Dermis blood vessel endothelial cell (primary cell): ENCODE measurements at regions not wholly inside any gene's neighbourhood (a gene's known extent, or its start where the extent isn't known, plus 50 kb on each side); places are given as distances from the start of the nearest gene placed in this dataset.

Experiments
- DNase-seq: peaks from one replicate; pipeline ENCODE4 v3.0.0; 2010

DNA sequence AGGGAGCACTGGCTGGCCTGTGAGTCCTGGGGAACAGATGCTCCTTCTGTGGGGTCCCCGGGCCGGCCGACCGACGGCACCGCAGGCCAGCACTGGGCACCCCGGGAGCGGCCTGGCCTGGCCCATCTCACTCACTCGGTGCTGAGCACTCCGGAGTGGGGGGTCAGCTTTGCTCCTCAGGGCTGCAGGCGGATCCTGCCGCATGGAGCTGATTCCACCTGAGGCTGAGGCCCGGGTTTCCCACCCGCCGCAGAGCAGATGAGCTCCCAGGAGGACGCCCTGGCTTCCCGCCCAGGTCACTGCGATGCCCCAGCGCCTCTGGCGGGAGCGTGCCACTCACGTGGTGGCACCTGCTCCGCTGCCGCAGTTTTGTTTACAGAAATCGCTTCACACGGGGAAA, 418.6 kb downstream of the GALR1 start:
- no peak for DNase-seq

DNA sequence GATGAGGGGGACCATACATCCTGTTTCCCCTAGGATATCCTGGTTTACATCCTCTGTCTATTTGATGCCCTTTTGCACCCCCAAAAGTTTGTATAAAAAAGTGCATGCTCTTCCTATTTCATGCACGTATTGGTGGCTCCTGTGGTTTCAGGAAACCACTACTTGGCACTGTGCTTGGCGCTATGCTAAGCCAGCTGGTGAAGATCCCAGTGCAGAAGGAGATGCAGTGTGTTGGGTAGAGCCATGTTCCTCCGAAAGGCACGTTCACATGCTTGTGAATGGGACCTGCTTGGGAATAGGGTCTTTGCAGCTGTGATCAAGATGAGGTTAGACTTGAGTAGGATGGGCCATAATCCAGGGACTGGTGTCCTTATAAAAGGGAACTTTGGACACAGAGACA, 419.7 kb downstream of the GALR1 start:
- no peak for DNase-seq

DNA sequence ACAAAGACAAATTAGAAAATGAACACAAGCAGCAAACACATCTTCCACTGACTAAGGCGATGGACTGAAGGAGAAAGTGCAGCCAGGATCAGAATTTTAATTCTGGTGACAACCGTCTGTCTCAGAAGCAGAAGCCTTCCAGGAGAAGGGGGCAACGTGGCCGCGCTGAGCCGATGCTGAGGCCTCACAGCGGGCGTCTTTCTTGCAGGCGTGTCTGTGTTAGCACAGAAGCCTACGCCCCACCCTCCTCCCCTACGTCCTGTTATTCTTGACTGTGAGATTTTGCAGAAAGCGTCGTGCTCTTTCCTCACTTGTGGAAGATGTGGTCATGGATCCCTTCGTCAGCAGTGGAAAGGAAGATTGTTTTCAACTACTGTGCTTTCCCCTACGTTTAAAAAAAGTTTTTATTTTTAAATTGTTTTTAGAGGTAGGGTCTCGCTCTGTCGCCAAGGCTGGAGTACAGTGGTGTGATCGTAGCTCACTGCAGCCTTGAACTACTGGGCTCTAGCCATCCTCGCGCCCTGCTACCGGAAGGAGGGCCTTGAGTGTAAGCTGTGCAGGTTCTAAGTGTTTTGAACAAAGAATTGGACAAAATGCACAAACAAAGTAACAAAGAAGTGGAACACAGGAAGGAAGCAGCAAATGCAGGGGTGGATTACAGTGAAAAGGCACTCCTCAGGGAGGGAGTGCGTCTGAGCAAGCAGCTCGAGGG, 422.0 kb downstream of the GALR1 start:
- no peak for DNase-seq

DNA sequence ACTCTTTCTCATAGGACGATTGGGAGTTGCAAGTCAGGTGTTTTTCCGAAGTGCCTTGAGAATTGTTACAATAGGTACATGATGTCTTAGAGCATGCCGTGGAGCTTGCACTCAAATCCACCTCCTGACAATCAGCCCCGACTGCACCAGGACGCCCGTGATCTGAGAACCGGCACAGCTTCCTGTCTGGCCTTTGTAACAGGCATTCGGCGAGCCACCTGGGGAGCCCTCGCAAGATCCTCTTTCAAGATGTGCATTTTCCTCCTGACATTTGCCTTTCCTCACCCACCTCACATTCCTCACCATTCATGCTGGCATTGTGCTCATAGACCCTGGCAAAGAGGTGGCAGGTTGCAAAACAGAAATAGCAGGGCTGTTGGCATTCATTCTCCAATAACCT, 427.3 kb downstream of the GALR1 start:
- no peak for DNase-seq

DNA sequence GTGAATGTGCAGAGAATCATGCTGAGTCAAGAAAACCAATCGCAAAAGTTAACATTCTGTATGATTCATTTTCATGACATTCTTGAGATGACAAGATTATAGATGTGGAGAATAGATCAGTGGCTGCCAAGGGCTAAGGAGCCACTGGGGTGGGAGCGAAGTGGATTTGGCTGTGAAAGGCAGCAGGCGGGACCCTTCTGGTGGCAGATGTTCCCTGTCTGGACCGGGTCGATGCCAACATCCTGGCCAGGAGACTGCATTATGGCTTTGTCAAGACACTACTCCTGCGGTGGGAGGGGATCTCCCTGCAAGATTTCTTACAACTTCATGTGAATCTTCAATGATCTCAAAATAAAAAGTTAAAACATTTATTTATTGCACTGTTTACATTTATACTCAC, 427.9 kb downstream of the GALR1 start:
- DNase-seq: no peak

DNA sequence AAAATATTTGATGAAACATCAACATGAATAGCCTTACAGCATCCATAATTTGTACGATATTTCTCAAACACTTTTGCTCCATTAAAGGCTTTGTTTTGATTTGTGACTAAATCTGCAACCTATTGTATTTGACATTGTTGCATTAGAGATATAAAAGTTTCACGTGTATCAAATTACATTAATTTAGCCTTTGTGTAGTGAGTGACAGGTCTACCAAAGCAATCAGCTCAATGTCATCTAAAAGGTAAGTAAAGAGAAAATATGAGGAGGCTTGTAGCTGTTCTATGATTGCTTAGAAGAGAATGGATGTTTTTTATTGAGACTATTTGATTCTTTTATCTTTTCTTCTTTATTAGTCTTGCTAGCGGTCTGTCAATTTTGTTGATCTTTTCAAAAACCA, 430.2 kb downstream of the GALR1 start:
- no peak for DNase-seq

DNA sequence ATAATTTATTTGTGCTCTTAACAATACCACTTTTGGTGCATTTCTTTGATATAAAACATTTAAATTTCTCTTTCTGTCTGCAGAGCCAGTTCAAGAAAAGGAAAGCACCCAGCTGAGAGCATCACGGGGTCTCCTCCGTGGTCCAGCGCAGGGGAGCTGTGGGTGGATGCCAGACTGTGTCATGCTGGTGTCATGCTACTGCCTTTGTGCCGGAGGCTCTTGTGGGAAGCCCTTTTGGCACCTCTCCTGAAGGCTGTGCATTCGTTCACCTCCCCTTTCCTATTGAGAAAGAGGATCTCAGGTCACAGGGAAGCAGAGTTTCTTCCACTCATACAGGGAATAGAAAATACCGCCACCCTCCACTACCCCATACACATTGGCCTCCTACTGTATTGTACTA, 450.4 kb downstream of the GALR1 start:
- DNase-seq: no peak

DNA sequence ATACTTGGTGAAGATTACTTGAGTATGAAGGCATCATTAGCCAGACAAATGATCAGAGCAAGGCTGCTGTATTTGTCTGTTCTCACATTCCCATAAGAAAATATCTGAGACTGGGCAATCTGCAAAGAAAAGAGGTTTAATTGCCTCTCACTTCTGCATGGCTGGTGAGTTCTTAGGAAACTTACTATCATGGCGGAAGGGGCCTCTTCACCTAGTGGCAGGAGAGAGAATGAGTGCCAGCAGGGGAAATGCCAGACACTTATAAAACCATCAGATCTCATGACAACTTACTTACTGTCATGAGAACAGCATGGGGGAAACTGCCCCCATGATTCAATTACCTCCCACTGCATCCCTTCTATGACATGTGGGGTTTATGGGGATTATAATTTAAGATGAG, 452.3 kb downstream of the GALR1 start:
- DNase-seq: no peak

DNA sequence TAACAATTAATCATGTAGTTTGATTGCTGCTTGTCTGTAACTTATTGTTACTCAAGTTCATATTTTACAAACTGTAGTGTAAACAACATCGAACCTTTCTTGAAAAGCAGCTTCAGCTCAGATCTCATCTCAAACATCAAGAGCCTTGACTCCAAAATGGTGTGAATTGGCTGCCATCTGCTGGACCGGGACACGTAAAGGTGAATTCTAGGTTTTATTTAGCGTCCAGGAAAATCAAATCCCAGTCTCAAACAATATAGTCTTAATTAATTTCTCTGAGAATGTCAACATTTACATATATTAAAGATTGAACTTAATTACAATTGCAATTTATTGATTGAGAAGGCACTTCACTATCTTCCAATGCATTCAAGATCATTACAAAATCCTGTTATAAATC, 453.0 kb downstream of the GALR1 start:
- peak; percentile 3 for DNase-seq

DNA sequence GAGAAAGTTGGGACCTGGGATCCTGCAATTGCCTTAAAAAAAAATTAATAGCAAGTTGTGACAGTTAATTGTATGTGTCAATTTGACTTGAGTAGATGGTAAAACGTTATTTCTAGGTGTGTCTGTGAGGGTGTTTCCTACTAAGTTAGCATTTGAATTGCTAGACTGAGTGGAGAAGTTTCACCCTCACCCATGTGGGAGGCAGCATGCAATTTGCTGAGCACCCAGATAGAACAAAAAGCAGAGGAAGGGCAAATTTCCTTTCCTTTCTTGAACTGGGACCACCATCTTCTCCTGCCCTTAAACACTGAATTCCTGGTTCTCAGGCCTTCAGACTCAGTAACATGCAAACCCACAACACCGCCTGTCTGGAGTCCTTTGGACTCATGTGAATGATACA, 455.7 kb downstream of the GALR1 start:
- no peak for DNase-seq

DNA sequence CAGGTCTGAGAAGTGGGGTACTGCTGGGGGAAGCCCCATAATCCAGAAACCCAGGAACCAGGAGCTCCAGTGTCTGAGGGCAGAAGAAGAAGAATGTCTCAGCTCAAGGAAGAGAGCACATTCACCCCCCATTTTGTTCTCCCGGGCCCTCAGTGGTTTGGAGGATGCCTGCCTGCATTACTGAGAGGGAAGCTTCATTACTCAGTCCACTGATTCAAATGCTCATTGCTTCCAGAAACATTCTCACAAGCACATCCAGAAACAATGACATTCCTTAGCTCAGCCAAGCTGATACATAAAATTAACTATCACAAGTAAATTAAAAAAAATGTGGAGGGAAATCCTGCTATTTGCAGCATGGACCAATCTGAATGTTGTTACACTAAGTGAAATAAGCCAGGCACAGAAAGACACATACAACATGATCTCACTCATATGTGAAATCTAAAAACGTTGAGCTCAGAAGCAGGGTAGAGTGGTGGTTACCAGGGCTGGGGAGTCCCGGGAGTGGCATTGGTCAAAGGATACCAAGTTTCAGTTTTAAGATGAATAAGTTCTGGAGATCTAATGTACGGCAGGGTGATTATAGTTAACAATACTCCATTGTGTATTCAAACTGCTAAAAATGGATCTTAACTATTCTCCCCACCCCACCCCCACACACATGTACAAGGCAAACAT, 459.3 kb downstream of the GALR1 start:
- no peak for DNase-seq

DNA sequence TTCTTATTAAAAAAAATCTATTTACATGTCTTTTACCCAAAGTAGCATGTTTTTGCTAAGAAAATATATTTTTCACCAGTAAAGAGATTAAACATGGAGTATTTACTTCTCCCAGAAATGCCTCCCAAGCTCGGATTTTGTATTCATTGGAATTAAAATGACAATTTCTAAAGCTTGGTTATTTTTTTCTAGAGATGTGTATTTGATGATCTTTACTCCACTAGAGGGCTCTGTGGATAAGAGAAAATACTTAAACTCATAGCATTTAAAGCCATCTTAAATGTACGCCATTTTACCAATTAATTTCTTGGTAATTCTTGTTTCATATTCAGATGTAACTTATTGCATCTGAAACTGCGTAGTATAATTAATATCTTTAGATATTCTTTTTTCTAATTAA, 461.4 kb downstream of the GALR1 start:
- no peak for DNase-seq

DNA sequence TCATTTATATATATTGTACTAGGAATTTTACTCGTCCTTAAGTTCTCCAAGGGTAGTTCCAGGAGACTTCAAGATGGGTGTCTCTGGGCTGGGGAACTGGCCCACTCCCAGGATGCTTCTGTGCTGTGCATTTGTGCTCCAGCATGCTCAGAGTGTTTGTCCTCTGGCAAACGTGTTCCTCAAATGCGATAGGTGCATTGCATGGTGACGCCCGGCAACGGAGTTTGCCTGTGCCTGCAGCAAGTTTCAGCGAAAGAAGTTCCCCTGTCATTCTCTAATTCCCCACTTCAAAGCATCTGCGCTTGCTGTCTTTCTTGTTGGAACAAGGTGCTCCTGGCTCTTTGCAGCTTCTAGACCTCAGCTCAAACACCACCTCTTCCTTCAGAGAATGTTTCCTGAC, 465.1 kb downstream of the GALR1 start:
- no peak for DNase-seq

DNA sequence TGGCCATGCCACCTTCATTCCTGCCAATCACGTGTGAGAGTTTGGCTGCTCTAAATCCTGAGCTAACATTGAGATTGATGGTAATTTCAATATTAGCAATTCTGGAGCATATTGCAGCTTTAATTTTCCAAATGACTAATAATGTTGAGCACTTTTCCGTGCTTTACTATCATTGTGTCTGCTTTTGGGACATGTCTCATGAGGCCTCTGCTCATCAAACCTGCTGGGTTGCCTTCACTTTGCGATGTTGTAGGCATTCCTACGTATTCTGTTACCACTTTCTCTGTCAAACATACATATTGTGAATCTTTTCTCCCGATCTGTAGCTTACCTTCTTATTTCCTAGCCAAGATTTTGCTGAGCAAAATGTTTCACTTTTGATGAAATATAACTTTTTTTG, 466.6 kb downstream of the GALR1 start:
- DNase-seq: no peak

DNA sequence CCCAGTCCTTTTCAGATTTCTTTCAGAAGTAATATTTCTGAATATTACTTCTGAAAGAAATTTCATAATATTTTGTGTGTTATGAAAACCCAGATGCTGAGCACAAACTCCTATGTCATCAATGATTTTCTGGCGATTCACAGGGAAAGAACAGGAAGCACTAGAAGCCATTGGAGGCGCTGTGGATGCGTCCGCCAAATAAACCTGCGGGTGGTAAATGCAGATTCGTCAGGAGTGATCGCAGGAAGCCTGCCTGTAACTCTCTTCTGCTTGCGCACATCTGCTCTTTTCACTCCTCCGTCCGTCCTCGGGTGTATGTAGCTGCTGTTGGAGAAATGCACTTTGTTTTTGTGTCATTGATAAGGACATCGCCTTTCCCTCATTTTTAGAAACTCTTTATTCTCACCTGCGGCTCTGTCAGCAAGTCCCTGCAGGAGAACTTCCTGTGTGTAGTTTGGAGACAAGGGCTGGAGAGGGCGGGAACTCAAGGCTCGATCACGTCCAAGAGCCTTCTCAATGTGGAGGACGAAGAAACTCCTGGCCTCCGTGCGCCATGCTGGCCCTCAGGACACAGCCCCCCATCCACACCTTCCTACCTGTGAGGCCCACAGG, 483.8 kb downstream of the GALR1 start:
- no peak for DNase-seq

DNA sequence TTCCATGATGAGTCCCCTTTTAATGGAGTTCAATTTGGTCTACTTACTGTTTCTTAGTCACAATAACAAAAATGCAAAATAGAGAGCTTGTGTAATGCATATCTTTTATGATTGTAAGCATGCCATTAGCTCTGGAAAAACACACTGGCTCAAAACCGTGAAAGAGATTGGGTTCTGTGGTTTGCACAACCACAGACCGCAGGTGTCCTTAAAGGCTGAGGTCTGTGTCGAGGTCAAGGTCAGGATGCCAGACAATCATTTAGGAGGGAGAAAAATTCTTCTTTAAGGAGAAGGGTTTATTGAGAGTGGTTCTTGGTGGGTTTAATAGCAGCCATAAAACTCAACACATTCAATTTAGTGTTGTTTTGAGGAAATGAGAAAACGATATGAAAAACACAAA, 487.2 kb downstream of the GALR1 start:
- no peak for DNase-seq

DNA sequence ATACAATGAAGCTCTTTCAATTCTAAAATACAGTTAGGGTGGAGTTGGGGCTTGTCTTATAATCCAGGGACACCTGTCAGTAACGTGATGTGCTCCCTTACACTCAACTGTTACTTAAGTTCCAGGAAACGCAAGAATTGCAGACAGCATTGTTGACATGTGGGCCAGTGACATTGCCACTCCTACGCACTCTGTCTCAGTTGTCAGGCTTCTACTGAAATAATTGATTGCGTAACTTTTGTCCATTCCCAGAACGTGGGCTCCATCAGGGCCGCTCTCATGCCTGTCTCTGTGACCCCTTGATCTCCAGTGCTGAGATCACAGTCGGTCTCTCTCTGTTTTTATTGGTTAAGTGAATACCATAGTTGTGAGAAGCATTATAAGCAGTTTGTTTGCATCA, 487.8 kb downstream of the GALR1 start:
- DNase-seq: no peak

DNA sequence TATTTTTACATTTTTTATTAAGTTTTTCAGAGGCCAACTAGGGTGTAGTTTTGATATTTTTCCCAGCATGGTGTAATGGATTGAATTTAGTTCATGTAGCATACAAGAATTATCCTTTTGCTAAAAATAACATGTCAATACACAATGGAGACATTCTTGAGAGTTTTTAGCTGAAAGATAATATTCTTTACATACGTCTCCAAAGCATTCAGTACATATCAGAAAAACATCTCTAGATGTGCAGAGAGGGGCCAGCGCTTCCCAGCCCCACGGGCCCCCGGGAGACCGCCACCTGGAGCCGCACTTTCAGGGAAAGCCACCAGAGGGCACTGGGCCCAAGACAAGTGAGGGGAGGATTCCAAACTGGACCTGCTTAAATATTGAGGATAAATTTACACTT, 499.4 kb downstream of the GALR1 start:
- no peak for DNase-seq

DNA sequence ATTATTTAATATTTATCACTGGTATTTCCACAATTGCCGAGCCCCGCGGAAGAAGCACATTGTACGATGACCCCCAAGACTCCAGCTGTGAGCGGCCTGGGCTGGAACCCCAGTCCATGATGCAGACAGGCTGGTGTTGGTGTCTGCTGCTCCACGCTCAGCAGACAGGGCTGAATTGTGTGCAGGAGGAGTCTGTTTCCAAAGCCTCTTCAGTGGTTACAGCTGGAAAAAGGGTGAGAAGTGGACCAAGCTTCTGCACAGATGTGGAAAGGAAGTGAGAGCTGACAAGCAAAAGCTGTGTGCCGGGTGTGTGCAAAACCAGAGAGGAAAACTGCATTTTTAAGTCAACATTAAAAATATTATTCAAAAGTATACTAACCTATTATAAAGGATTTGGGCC, 500.4 kb downstream of the GALR1 start:
- no peak for DNase-seq

DNA sequence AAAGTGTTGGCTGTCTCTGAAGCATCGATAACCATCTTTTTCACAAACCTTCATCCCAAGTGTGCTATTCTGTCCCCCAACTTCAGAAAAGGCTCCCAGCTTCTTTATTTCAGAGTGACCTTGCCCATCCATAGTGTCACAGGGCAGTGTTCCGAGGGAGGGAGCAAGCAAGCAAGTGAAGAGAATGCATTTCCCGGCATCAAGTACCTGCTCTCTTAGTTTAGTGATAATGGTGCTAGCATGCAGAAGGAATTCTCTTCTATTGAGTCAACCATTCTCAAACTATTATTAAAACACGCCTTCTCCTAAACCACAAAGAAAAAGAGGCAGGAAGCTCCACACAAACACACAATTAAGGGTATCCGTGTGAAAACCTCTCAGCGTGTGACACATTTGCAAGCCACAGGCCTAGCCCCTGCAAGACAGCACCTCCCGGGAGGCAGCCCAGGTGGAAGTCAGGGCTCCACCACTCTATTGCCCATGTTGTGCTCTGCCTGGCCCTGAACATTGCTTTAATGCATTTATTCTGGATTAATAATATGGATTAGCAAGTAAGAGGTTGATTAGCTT, 504.9 kb downstream of the GALR1 start:
- DNase-seq: no peak

DNA sequence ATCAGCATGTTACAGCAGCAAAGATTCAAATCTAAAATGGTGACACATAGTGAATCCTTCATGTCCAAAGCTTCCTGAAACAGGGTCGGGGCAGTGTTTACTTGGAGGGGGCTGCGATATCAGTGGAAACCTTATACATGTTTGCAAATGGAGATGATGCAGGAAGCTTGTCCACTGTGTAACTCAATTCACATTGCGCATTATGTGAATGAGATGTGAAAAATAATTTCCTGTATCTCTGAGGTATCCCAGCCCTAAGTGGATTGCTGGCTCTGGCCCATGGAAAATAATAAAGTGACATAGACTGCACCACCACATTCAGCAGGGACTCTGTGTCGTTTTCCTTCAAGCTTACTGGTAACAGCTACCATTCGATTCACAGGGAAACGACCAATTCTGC, 505.5 kb downstream of the GALR1 start:
- DNase-seq: no peak

DNA sequence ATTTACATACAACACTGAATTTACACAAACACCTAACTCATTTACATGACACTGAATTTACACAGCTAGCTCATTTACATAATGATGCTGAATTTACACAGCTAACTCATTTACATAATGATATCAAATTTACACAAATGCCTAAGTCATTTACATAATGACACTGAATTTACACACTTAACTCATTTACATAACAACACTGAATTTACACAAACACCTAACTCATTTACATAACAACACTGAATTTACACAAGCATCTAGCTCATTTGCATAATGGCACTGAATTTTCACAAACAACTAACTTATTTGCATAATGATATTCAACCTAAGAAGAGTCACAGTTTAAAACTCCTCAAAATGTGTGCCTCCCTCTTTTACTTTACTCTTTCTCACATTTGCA, 511.7 kb downstream of the GALR1 start:
- DNase-seq: no peak

DNA sequence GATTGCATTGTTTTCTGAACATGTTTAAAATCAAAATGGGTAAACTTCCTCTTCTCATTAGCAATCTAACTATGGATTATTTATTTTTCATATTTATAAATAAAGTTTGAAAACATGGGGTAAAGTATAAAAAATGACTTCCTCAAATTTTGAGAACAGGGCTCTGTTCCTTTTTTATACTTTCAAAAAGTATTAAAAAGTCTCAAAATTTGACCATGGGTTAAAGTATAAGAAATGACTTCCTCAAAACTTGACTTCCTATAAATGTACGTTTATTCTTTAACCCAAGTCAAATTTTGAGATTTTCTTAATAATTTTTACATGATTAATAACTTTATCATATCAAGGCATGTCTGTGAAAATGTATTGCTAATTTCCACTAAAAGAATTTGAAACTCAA, 512.4 kb downstream of the GALR1 start:
- DNase-seq: no peak

DNA sequence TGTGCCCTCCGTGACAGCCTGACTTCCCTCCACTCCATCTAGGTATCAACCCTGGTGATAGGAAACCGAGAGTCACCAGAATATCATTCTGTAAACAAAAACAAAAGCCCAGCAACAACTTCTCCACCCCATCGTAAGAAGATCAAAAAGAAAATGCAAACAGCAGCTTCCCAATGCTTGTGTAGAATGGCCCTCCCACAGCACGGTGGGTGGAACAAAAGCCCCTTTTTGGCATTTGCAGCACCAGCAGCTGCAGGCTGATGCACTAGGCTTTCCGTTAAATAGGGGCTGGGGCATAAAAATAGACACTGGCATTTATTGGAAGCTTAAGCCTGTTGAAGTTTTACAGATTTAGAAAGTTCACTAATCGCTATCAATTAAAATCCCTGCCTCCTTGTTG, 513.0 kb downstream of the GALR1 start:
- no peak for DNase-seq
